Mesenchymal stem cell (in vitro differentiated cells and primary cell): ENCODE measurements at regions not wholly inside any gene's neighbourhood (a gene's known extent, or its start where the extent isn't known, plus 50 kb on each side); places are given as distances from the start of the nearest gene placed in this dataset.
A peak's percentile ranks its signal among the peaks of the same experiment; 100 is the strongest.

Experiments used
- DNase-seq: peaks from one replicate; pipeline ENCODE4 v3.0.0-alpha.2; 2013
- H2AFZ ChIP-seq: one replicate; pipeline ENCODE4 v1.6.1; 2013; ENCODE audit warnings: low read depth, mild to moderate bottlenecking, control low read depth, inconsistent platforms, low read length, moderate library complexity
- H2AK5ac ChIP-seq: 2 replicates; pipeline ENCODE4 v1.6.1; 2013; ENCODE audit warnings: low read length, moderate library complexity, mild to moderate bottlenecking, inconsistent platforms; ENCODE audit not compliant: severe bottlenecking
- H2BK120ac ChIP-seq: one replicate; pipeline ENCODE4 v1.6.1; 2013; ENCODE audit warnings: low read depth, mild to moderate bottlenecking, inconsistent platforms, low read length, moderate library complexity
- H2BK12ac ChIP-seq, 2 experiments: one replicate each; pipeline ENCODE4 v1.6.1; 2013; ENCODE audit warnings: inconsistent platforms in 2 of 2, low read length in 2 of 2, mild to moderate bottlenecking in 2 of 2, moderate library complexity in 2 of 2, control low read depth in 1 of 2
- H2BK15ac ChIP-seq: one replicate; pipeline ENCODE4 v1.6.1; 2013; ENCODE audit warnings: mild to moderate bottlenecking, low read depth, inconsistent platforms; ENCODE audit not compliant: poor library complexity, severe bottlenecking
- H2BK5ac ChIP-seq: 2 replicates; pipeline ENCODE4 v1.6.1; 2013; ENCODE audit warnings: low read depth, mild to moderate bottlenecking, low read length, control low read depth, inconsistent platforms; ENCODE audit not compliant: poor library complexity, severe bottlenecking
- H3K14ac ChIP-seq, 2 experiments: one replicate each; pipeline ENCODE4 v1.6.1; 2013; ENCODE audit warnings: inconsistent platforms in 2 of 2, low read length in 2 of 2, control low read depth in 1 of 2, mild to moderate bottlenecking in 1 of 2, moderate library complexity in 1 of 2
- H3K18ac ChIP-seq, 2 experiments: one replicate each; pipeline ENCODE4 v1.6.1; 2013; ENCODE audit warnings: inconsistent platforms in 2 of 2, low read length in 2 of 2, control low read depth in 1 of 2, low read depth in 1 of 2, mild to moderate bottlenecking in 1 of 2
- H3K23ac ChIP-seq, 2 experiments: one replicate each; pipeline ENCODE4 v1.6.1; 2013; ENCODE audit warnings: inconsistent platforms in 2 of 2, low read length in 2 of 2, mild to moderate bottlenecking in 2 of 2, moderate library complexity in 2 of 2, control low read depth in 1 of 2
- H3K27ac ChIP-seq: 2 replicates; pipeline ENCODE4 v1.5.1; 2013; ENCODE audit warnings: mild to moderate bottlenecking, moderate library complexity, low read length, control low read depth, inconsistent platforms; ENCODE audit not compliant: poor library complexity, severe bottlenecking
- H3K27me3 ChIP-seq, 2 experiments: 2 replicates each; pipeline versions ENCODE4 v1.6.1 to v1.7.0; 2013; ENCODE audit warnings: low read length in 2 of 2, mild to moderate bottlenecking in 2 of 2, moderate library complexity in 2 of 2, control low read depth in 1 of 2, inconsistent platforms in 1 of 2; ENCODE audit not compliant: control insufficient read depth in 1 of 2, insufficient read depth in 1 of 2
- H3K36me3 ChIP-seq, 2 experiments: 2 replicates each; pipeline versions ENCODE4 v1.6.1 to v1.7.0; 2013; ENCODE audit warnings: low read length in 2 of 2, control low read depth in 1 of 2, inconsistent platforms in 1 of 2, low read depth in 1 of 2, mild to moderate bottlenecking in 1 of 2; ENCODE audit not compliant: insufficient read depth in 2 of 2, control insufficient read depth in 1 of 2
- H3K4ac ChIP-seq, 2 experiments: one replicate each; pipeline ENCODE4 v1.6.1; 2013; ENCODE audit warnings: inconsistent platforms in 2 of 2, low read length in 2 of 2, mild to moderate bottlenecking in 2 of 2, moderate library complexity in 2 of 2, control low read depth in 1 of 2, low read depth in 1 of 2
- H3K4me1 ChIP-seq: 2 replicates; pipeline ENCODE4 v1.6.1; 2013; ENCODE audit warnings: low read depth, low read length, control low read depth; ENCODE audit not compliant: control insufficient read depth, insufficient read depth
- H3K4me2 ChIP-seq: 2 replicates; pipeline ENCODE4 v1.6.1; 2013; ENCODE audit warnings: low read length, mild to moderate bottlenecking, inconsistent platforms; ENCODE audit not compliant: poor library complexity, severe bottlenecking
- H3K4me3 ChIP-seq, 2 experiments: 2 replicates each; pipeline versions ENCODE4 v1.5.1 to v1.7.0; 2013; ENCODE audit warnings: low read length in 2 of 2, mild to moderate bottlenecking in 2 of 2, control low read depth in 1 of 2, low read depth in 1 of 2; ENCODE audit not compliant: insufficient read depth in 1 of 2
- H3K79me1 ChIP-seq: replicated peaks from 2 replicates; pipeline ENCODE4 v1.6.1; 2013; ENCODE audit warnings: mild to moderate bottlenecking, control low read depth, low read length, inconsistent platforms; ENCODE audit not compliant: poor library complexity, severe bottlenecking
- H3K9ac ChIP-seq: 2 replicates; pipeline ENCODE4 v1.7.0; 2013; ENCODE audit warnings: mild to moderate bottlenecking, low read length, moderate library complexity
- H3K9me3 ChIP-seq: 2 replicates; pipeline ENCODE4 v1.7.0; 2013; ENCODE audit warnings: mild to moderate bottlenecking, low read length; ENCODE audit not compliant: control insufficient read depth
- H4K8ac ChIP-seq: one replicate; pipeline ENCODE4 v1.6.1; 2013; ENCODE audit warnings: inconsistent platforms, mild to moderate bottlenecking, low read length, moderate library complexity
- H4K91ac ChIP-seq: one replicate; pipeline ENCODE4 v1.6.1; 2013; ENCODE audit warnings: mild to moderate bottlenecking, low read length, inconsistent platforms
- WGBS: methylation state at CpG from one replicate; pipeline ENCODE4 v1.1.7; 2013; ENCODE audit warnings: mixed read lengths; 5-methylcytosine and 5-hydroxymethylcytosine counted together

- H3K9me3 ChIP-seq: no peaks in the 10 kb centered on the region
- H3K23ac ChIP-seq: no peak overlapping the region
- no peak overlapping the region for H2BK12ac ChIP-seq
- no peak overlapping the region for H3K4me2 ChIP-seq
- peaks cover 5% of the 10 kb centered on the region for H3K79me1 ChIP-seq
- peak; percentile 34 for DNase-seq
- H3K4ac ChIP-seq: no peak overlapping the region
- no peaks in the 10 kb centered on the region for H3K4me1 ChIP-seq
- peak overlapping the region; percentile 82 for H3K27ac ChIP-seq
- no peak overlapping the region for H2BK15ac ChIP-seq
- H3K9ac ChIP-seq: no peak overlapping the region
- no peak overlapping the region for H2BK5ac ChIP-seq
- H4K8ac ChIP-seq: no peak overlapping the region
- H3K27me3 ChIP-seq: no peaks in the 10 kb centered on the region
- H3K18ac ChIP-seq: no peak overlapping the region
- H2BK120ac ChIP-seq: no peak overlapping the region
- H3K14ac ChIP-seq: no peak overlapping the region
- 82% methylated on average over 7 of the region's 8 CpGs for WGBS
- H3K4me3 ChIP-seq: no peak overlapping the region
- H4K91ac ChIP-seq: no peak overlapping the region
- H3K36me3 ChIP-seq: no peaks in the 10 kb centered on the region
- H2AK5ac ChIP-seq: no peak overlapping the region
- no peak overlapping the region for H2AFZ ChIP-seq
Measured at GRCh38 chr10:60480865-60481563, 91.3 kb upstream of the ANK3 start.

GRCh38 chr10:60479305-60480020, 89.8 kb upstream of the ANK3 start:
- no peak overlapping the region for H4K91ac ChIP-seq
- H3K36me3 ChIP-seq: no peaks in the 10 kb centered on the region
- no peak overlapping the region for H3K23ac ChIP-seq
- H3K9me3 ChIP-seq: no peaks in the 10 kb centered on the region
- H3K79me1 ChIP-seq: no peaks in the 10 kb centered on the region
- no peak overlapping the region for H2BK12ac ChIP-seq
- no peaks in the 10 kb centered on the region for H3K27me3 ChIP-seq
- DNase-seq: no peak
- H2AFZ ChIP-seq: no peak overlapping the region
- H3K27ac ChIP-seq: no peak overlapping the region
- no peak overlapping the region for H3K9ac ChIP-seq
- H3K4me3 ChIP-seq: no peak overlapping the region
- no peak overlapping the region for H3K4me2 ChIP-seq
- H4K8ac ChIP-seq: no peak overlapping the region
- no peak overlapping the region for H3K4ac ChIP-seq
- H3K18ac ChIP-seq: no peak overlapping the region
- H3K14ac ChIP-seq: no peak overlapping the region
- H2AK5ac ChIP-seq: no peak overlapping the region
- H2BK120ac ChIP-seq: no peak overlapping the region
- H2BK15ac ChIP-seq: no peak overlapping the region
- 96% methylated on average over 3 of the region's 4 CpGs for WGBS
- H3K4me1 ChIP-seq: no peaks in the 10 kb centered on the region
- no peak overlapping the region for H2BK5ac ChIP-seq

- WGBS: no CpG with 5 or more reads among the region's 2 CpGs
- no peak overlapping the region for H3K4ac ChIP-seq
- DNase-seq: no peak
Measured at GRCh38 chr10:60476451-60476850, 86.8 kb upstream of the ANK3 start.

GRCh38 chr10:60473557-60473956, 83.9 kb upstream of the ANK3 start:
- WGBS: 79% methylated on average over 2 of the region's 2 CpGs
- no peak overlapping the region for H3K9ac ChIP-seq
- peaks cover 1% of the 10 kb centered on the region for H3K79me1 ChIP-seq

More at GRCh38 chr10:60476451-60476850, 86.8 kb upstream of the ANK3 start:
- H2BK15ac ChIP-seq: no peak overlapping the region
- H3K18ac ChIP-seq: no peak overlapping the region
- H4K91ac ChIP-seq: no peak overlapping the region
- no peak overlapping the region for H3K27ac ChIP-seq
- H3K4me3 ChIP-seq: no peak overlapping the region
- no peaks in the 10 kb centered on the region for H3K27me3 ChIP-seq
- H3K9me3 ChIP-seq: no peaks in the 10 kb centered on the region
- no peaks in the 10 kb centered on the region for H3K4me1 ChIP-seq
- H3K36me3 ChIP-seq: no peaks in the 10 kb centered on the region
- no peak overlapping the region for H3K14ac ChIP-seq
- no peak overlapping the region for H3K23ac ChIP-seq
- no peak overlapping the region for H2AK5ac ChIP-seq
- no peak overlapping the region for H2BK12ac ChIP-seq
- no peak overlapping the region for H3K4me2 ChIP-seq
- H2AFZ ChIP-seq: no peak overlapping the region
- no peak overlapping the region for H3K9ac ChIP-seq
- no peaks in the 10 kb centered on the region for H3K79me1 ChIP-seq
- no peak overlapping the region for H2BK5ac ChIP-seq
- no peak overlapping the region for H4K8ac ChIP-seq
- no peak overlapping the region for H2BK120ac ChIP-seq

More at GRCh38 chr10:60473557-60473956, 83.9 kb upstream of the ANK3 start:
- H3K23ac ChIP-seq: no peak overlapping the region
- no peak overlapping the region for H2AFZ ChIP-seq
- no peak for DNase-seq
- no peak overlapping the region for H3K27ac ChIP-seq
- no peaks in the 10 kb centered on the region for H3K4me1 ChIP-seq
- H3K18ac ChIP-seq: no peak overlapping the region
- H3K4me3 ChIP-seq: no peak overlapping the region
- no peak overlapping the region for H2AK5ac ChIP-seq
- no peak overlapping the region for H2BK120ac ChIP-seq
- H3K4ac ChIP-seq: no peak overlapping the region
- no peaks in the 10 kb centered on the region for H3K9me3 ChIP-seq
- no peak overlapping the region for H4K91ac ChIP-seq
- no peaks in the 10 kb centered on the region for H3K36me3 ChIP-seq
- H3K27me3 ChIP-seq: no peaks in the 10 kb centered on the region
- no peak overlapping the region for H3K14ac ChIP-seq
- H4K8ac ChIP-seq: no peak overlapping the region
- no peak overlapping the region for H2BK5ac ChIP-seq
- no peak overlapping the region for H3K4me2 ChIP-seq
- no peak overlapping the region for H2BK12ac ChIP-seq
- no peak overlapping the region for H2BK15ac ChIP-seq
